Endothelial cell of umbilical vein (primary cell): ENCODE measurements at regions not wholly inside any gene's neighbourhood (a gene's known extent, or its start where the extent isn't known, plus 50 kb on each side); places are given as distances from the start of the nearest gene placed in this dataset.

Experiments used
- EZH2 ChIP-seq: IDR thresholded peaks from 2 replicates; pipeline ENCODE4 v1.6.1; 2012; ENCODE audit warnings: borderline replicate concordance, low read depth, mild to moderate bottlenecking, moderate library complexity, low read length, inconsistent platforms; ENCODE audit not compliant: severe bottlenecking
- FOS ChIP-seq: IDR thresholded peaks from 2 replicates; pipeline ENCODE4 v1.6.1; 2011; ENCODE audit warnings: mild to moderate bottlenecking, low read length, moderate library complexity, borderline replicate concordance; ENCODE audit not compliant: insufficient read depth
- JUN ChIP-seq: IDR thresholded peaks from 2 replicates; pipeline ENCODE4 v1.6.1; 2011; ENCODE audit warnings: borderline replicate concordance, low read depth; ENCODE audit not compliant: insufficient read length, insufficient read depth
- MYC ChIP-seq: IDR thresholded peaks from one replicate; pipeline ENCODE4 v1.6.1; 2011; ENCODE audit warnings: mild to moderate bottlenecking, low read depth, low read length
- POLR2A ChIP-seq: IDR thresholded peaks from 2 replicates; pipeline ENCODE4 v1.6.1; 2012; ENCODE audit warnings: low read depth, mild to moderate bottlenecking, control low read depth, low read length
- POLR2AphosphoS5 ChIP-seq: IDR thresholded peaks from 2 replicates; pipeline ENCODE4 v1.6.1; 2012; ENCODE audit warnings: low read depth, mild to moderate bottlenecking, control low read depth, low read length, moderate library complexity; ENCODE audit not compliant: insufficient read depth
- TF ChIP-seq, protein P1 (sequence below), 2 donors: IDR thresholded peaks; 1 replicate in 1 of 2; 2 replicates in 1 of 2; pipeline ENCODE4 v1.5.1; 2011; ENCODE audit warnings: low read length in 2 of 2, mild to moderate bottlenecking in 2 of 2, moderate library complexity in 2 of 2, control low read depth in 1 of 2, inconsistent platforms in 1 of 2, low read depth in 1 of 2; ENCODE audit not compliant: insufficient read depth in 1 of 2; ENCODE audit errors: extremely low read depth in 1 of 2
- TF ChIP-seq, protein P2 (sequence below): IDR thresholded peaks from 2 replicates; pipeline ENCODE4 v1.6.1; 2011; ENCODE audit not compliant: insufficient read depth, insufficient read length

DNA sequence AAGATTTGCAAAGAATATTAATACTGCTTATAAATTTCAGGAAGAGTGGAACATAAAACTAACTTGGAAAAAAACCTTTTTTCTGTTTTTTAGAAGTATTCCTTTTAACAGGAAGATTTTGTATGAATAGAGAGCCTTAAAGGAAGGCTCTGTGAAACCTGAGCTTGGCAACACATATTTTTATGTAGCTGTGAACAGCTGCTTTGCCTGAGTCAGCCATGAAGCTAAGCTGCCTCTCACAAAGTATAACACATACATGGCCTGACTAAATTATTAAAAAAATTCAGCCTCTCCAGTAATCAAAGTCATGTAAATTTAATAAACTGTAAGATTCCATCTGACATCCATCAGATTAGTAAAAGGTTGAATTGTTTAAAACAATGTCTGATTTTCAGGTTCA is 547.5 kb downstream of the ELAVL2 start:
- TF ChIP-seq, protein P1, sequence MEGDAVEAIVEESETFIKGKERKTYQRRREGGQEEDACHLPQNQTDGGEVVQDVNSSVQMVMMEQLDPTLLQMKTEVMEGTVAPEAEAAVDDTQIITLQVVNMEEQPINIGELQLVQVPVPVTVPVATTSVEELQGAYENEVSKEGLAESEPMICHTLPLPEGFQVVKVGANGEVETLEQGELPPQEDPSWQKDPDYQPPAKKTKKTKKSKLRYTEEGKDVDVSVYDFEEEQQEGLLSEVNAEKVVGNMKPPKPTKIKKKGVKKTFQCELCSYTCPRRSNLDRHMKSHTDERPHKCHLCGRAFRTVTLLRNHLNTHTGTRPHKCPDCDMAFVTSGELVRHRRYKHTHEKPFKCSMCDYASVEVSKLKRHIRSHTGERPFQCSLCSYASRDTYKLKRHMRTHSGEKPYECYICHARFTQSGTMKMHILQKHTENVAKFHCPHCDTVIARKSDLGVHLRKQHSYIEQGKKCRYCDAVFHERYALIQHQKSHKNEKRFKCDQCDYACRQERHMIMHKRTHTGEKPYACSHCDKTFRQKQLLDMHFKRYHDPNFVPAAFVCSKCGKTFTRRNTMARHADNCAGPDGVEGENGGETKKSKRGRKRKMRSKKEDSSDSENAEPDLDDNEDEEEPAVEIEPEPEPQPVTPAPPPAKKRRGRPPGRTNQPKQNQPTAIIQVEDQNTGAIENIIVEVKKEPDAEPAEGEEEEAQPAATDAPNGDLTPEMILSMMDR (IDR thresholded peaks at IDR 0.05; ENCODE audit: extremely low read depth in 1 of 2, insufficient read depth in 1 of 2, low read depth in 1 of 2, low read length in 2 of 2): no peak
- TF ChIP-seq POLR2A: no peak
- no peak for TF ChIP-seq EZH2
- TF ChIP-seq POLR2AphosphoS5: no peak
- TF ChIP-seq MYC: no peak
- no peak for TF ChIP-seq FOS
- no peak for TF ChIP-seq JUN
- TF ChIP-seq, protein P2, sequence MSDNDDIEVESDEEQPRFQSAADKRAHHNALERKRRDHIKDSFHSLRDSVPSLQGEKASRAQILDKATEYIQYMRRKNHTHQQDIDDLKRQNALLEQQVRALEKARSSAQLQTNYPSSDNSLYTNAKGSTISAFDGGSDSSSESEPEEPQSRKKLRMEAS: no peak
